ENCODE measurements at regions not wholly inside any gene's neighbourhood (a gene's known extent, or its start where the extent isn't known, plus 50 kb on each side); places are given as distances from the start of the nearest gene placed in this dataset.

DNA sequence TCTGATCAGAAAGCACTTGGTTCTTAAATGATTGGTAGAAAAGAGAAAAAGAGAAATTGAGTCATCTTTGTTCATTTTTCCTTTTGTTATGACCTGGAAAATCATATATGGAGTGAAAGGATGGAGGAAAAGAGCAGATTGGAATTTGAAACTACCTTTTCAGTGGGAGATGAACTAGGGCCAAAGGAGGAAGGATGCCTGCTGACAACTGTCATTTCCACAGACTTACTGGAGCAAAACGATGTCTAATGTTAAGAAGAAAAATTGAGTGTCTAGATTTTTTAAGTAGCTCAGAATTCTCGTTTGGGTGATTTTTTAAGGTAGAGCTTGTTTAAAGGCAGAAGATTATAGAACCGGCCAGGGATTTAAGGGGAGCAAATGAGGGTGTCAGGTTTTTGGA, 144.6 kb upstream of the KCNIP4 start:
- H3K27ac ChIP-seq = no peak overlapping the region
- TF ChIP-seq, protein P1, sequence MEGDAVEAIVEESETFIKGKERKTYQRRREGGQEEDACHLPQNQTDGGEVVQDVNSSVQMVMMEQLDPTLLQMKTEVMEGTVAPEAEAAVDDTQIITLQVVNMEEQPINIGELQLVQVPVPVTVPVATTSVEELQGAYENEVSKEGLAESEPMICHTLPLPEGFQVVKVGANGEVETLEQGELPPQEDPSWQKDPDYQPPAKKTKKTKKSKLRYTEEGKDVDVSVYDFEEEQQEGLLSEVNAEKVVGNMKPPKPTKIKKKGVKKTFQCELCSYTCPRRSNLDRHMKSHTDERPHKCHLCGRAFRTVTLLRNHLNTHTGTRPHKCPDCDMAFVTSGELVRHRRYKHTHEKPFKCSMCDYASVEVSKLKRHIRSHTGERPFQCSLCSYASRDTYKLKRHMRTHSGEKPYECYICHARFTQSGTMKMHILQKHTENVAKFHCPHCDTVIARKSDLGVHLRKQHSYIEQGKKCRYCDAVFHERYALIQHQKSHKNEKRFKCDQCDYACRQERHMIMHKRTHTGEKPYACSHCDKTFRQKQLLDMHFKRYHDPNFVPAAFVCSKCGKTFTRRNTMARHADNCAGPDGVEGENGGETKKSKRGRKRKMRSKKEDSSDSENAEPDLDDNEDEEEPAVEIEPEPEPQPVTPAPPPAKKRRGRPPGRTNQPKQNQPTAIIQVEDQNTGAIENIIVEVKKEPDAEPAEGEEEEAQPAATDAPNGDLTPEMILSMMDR (conservative IDR thresholded peaks at IDR 0.05) = no peak

DNA sequence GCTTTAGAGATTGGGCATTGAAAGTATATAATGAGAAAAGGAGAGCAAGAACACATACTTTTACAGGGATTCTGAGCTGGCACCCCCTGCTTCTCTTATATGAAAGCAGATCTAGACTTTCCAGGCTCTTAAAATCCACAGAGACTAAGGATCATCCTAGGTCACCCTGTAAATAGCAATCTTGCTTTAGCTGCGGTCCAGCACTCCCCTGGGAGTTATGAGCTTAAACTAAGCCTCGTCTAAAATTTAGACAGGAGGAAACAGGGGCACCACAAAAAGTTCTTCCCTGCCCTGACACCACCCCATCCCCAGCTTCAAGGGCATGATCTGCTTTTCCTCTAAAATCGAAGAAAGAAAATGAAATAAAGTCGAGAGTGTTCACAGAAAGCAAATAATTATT, 143.3 kb upstream of the KCNIP4 start:
- TF ChIP-seq, protein P1 (conservative IDR thresholded peaks at IDR 0.05) = no peak

DNA sequence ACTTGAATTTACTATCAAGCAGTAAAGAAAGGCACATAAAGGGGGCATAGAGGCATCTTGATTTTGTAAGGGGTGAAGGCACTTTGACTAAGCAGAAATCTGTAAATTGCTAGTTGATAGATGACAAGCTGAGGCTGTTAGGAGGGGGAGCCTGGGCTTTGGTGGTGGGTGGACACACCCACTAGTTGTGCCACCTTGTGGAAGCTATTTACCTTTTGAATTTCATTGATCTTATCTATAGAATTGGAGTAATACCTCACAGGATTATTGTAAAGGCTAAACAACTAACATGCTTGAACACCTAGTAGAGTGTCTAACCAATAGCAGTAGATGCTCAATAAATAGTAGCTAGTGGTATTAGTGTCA, 142.8 kb upstream of the KCNIP4 start:
- TF ChIP-seq, protein P1 (conservative IDR thresholded peaks at IDR 0.05) = no peak
- no peak overlapping the region for H3K27ac ChIP-seq

More for the DNA sequence above, 143.3 kb upstream of the KCNIP4 start:
- H3K27ac ChIP-seq = no peak overlapping the region

DNA sequence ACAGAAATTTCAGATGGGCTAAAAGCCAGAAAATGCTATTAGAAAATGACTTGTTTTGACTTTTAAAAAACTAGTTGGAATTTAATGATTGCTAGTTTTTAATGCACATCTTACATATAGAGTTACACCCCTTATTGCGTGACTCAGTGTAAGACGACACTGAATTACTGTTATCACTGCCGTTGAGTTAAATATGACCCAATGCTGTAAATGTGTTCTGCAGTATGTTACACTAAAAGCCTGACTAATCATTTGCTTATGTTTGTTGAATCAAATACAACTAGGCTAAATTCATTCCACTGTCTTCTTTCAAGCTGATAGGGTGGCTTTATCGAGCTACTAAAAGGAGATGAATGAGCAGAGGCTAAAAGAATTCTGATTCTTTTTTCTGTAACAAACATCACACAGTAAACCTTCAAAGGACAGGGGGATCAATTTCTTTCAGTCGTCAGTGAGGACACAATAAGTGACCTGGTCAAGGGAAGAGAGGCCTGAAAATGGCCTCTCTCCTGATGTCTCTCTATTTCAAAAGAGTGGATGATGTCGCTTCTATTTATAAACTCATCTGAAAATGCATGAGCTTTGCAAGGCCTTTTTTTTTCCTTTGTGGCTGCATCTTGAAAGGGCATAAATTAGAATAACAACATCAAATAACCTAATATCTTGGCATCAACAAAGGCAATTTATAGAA, 142.2 kb upstream of the KCNIP4 start:
- H3K27ac ChIP-seq = no peak overlapping the region
- TF ChIP-seq, protein P1 (conservative IDR thresholded peaks at IDR 0.05) = no peak

DNA sequence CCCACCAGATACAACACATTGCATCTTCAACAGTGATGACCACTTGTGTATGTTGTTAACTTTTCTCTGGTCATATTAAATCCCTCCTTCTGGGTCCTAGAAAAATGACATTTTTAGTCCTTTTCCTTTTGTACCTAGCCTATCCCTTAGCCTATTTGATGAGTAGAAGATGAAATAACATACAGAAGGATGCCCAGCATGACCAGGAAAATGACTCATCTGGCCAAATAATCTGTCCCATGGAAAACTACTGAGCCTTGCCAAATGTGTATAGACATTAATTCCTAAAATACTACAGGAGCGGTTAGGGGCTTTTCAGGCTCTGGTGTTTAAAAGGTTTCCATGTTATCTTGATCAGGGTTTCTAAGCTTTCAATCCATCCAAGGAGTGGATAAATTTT, 129.0 kb upstream of the KCNIP4 start:
- TF ChIP-seq, protein P1 (conservative IDR thresholded peaks at IDR 0.05) = no peak
- H3K27ac ChIP-seq = no peak overlapping the region

DNA sequence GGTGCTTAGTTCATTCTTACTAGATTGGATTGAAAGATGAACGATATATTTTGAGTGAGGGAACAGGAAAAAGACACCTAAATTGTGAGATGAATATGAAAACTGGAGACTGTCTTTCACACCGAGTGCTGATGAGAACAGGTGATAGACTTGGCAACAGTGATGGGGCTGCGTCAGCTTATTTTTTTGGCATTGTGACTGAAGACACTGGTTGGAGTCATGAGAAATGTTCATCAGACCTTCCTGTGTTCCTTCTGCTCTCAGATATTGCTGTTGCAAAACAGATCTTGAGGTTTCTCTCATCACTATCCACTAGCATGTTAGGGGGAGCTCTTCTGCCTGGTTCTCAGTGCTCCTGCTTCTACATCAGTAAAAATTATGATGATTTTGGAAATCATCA, 124.2 kb upstream of the KCNIP4 start:
- no peak overlapping the region for H3K27ac ChIP-seq
- TF ChIP-seq, protein P1 (conservative IDR thresholded peaks at IDR 0.05) = no peak

DNA sequence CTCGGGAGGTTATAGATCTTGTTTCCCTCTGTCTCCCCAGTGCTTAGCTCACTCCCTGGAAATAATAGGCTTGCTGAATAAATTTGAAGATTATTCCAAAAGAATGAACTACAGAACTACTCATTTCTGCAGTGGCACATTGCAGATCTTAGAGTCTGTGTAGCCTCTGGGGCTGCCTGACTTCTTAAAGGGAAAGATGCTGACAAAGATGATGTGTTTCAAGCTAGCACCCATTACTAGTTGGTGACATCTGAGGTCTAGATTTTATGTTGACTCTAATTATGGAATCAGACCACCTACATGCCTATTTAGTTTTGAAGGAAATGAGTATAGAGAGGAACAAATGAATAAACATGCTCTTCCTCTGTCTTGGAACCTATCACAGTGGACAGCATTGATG, 123.7 kb upstream of the KCNIP4 start:
- TF ChIP-seq, protein P1 (conservative IDR thresholded peaks at IDR 0.05) = no peak
- no peak overlapping the region for H3K27ac ChIP-seq

Measured in VCaP (cell line).